Calu3 (cell line): ENCODE measurements at regions not wholly inside any gene's neighbourhood (a gene's known extent, or its start where the extent isn't known, plus 50 kb on each side); places are given as distances from the start of the nearest gene placed in this dataset.
"Not testable (repeated sequence)": the region's sequence is repeated elsewhere in the genome, so short reads cannot be mapped to it uniquely, and the experiment has no call there.

Experiments
- BruUV-seq: library from RNA; stranded (reverse); fragments of 400-500 nt; replicated peaks from 2 replicates; lab custom pipeline; 2021; lab: Mats Ljungman, UMichigan
- CTCF ChIA-PET: fragments of 300-600 bp; sonication (Branson Sonifier 250); formaldehyde crosslinking; loops from one replicate; lab custom pipeline; 2022; ENCODE audit warnings: antibody characterized with exemption; lab: Charles Lee
- DNase-seq: peaks from one replicate; pipeline ENCODE4 v3.0.0; 2022
- H3K27ac Mint-ChIP-seq: one replicate; pipeline ENCODE4 v1.8.0; 2022; ENCODE audit warnings: mixed read lengths; ENCODE audit not compliant: unreplicated experiment
- H3K27me3 Mint-ChIP-seq: one replicate; pipeline ENCODE4 v1.8.0; 2022; ENCODE audit warnings: mixed read lengths; ENCODE audit not compliant: unreplicated experiment
- H3K36me3 Mint-ChIP-seq: one replicate; pipeline ENCODE4 v1.8.0; 2022; ENCODE audit warnings: mild to moderate bottlenecking, moderate library complexity, mixed read lengths; ENCODE audit not compliant: insufficient read depth, unreplicated experiment
- H3K4me1 Mint-ChIP-seq: one replicate; pipeline ENCODE4 v1.8.0; 2022; ENCODE audit warnings: mild to moderate bottlenecking, low read depth, mixed read lengths; ENCODE audit not compliant: unreplicated experiment
- H3K4me3 Mint-ChIP-seq: one replicate; pipeline ENCODE4 v1.8.0; 2022; ENCODE audit warnings: mild to moderate bottlenecking, low read depth, moderate library complexity, mixed read lengths; ENCODE audit not compliant: unreplicated experiment
- H3K9me3 Mint-ChIP-seq: one replicate; pipeline ENCODE4 v1.8.0; 2022; ENCODE audit warnings: low read depth, mixed read lengths; ENCODE audit not compliant: unreplicated experiment
- intact Hi-C: fragments of 100-400 bp; cut with micrococcal nuclease; formaldehyde crosslinking; loops from one replicate; pipeline ENCODE4 v1.10.0; 2022; ENCODE audit not compliant: unreplicated experiment
- TF ChIP-seq, protein P1 (sequence below): fragments of 200-600 bp; IDR thresholded peaks from one replicate; pipeline ENCODE4 v1.8.0; 2022; ENCODE audit warnings: antibody characterized with exemption; ENCODE audit not compliant: unreplicated experiment

DNA sequence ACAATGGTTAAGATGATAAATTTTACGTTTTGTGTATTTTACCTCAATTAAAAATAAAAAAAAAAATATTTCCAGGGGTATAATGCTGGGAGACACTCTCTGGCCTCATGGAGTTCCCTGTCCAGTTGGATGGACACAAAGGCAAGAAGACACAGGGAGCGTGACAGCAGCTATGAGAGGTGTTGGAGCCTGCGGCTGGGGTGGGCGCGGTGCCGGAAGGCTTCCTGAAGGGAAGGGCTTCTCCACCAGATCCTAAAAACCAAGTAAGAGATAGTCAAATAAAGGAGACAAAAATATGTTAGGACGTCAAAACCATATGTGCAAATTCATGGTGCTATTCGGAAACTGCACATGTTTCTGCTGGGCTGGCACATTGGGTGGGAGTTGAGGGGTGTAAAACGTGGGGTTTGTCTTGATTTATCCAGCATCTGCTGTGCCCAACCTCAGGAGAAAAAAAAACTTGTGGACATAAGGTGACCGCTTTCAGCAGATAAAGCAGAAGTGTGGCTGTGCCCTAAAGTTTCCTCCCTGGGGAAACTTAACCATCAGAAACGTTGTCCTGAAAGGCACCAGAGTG lies 467.6 kb downstream of the RNF144A start:
- Mint-ChIP-seq H3K9me3 (no peaks in the 10 kb centered on the region), H3K36me3 (no peaks in the 10 kb centered on the region), H3K4me1 (no peaks in the 10 kb centered on the region), H3K27ac (no peak overlapping the region), H3K27me3 (peaks cover 16% of the 10 kb centered on the region), H3K4me3 (no peak overlapping the region)
- no TSS peak for BruUV-seq
- DNase-seq = no peak
- CTCF ChIA-PET = no interaction called here
- intact Hi-C loops = no loop called here
- TF ChIP-seq, protein P1, sequence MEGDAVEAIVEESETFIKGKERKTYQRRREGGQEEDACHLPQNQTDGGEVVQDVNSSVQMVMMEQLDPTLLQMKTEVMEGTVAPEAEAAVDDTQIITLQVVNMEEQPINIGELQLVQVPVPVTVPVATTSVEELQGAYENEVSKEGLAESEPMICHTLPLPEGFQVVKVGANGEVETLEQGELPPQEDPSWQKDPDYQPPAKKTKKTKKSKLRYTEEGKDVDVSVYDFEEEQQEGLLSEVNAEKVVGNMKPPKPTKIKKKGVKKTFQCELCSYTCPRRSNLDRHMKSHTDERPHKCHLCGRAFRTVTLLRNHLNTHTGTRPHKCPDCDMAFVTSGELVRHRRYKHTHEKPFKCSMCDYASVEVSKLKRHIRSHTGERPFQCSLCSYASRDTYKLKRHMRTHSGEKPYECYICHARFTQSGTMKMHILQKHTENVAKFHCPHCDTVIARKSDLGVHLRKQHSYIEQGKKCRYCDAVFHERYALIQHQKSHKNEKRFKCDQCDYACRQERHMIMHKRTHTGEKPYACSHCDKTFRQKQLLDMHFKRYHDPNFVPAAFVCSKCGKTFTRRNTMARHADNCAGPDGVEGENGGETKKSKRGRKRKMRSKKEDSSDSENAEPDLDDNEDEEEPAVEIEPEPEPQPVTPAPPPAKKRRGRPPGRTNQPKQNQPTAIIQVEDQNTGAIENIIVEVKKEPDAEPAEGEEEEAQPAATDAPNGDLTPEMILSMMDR = no peak

- DNase-seq, BruUV-seq, H3K27ac Mint-ChIP-seq, H3K4me1 Mint-ChIP-seq, H3K9me3 Mint-ChIP-seq, H3K36me3 Mint-ChIP-seq, H3K4me3 Mint-ChIP-seq, intact Hi-C loops, H3K27me3 Mint-ChIP-seq, CTCF ChIA-PET: not testable (repeated sequence)
Observed at GRCh38 chr2:7390311-7390710, 473.1 kb downstream of the RNF144A start.

- H3K27me3 Mint-ChIP-seq = no peaks in the 10 kb centered on the region
- no peak for DNase-seq
- no peak overlapping the region for H3K4me3 Mint-ChIP-seq
- intact Hi-C loops = no loop called here
- no peaks in the 10 kb centered on the region for H3K36me3 Mint-ChIP-seq
- no TSS peak for BruUV-seq
- TF ChIP-seq, protein P1 = no peak
- no peaks in the 10 kb centered on the region for H3K4me1 Mint-ChIP-seq
- H3K27ac Mint-ChIP-seq = no peak overlapping the region
- CTCF ChIA-PET = interaction anchor here (0.6 kb wide), 1 partner anchor 1395 kb away, joined by 3 read pairs; no protein-coding TSS in a partner anchor
- no peaks in the 10 kb centered on the region for H3K9me3 Mint-ChIP-seq
Observed at GRCh38 chr2:7392076-7392787, 475.0 kb downstream of the RNF144A start.

GRCh38 chr2:7394195-7394594 lies 477.0 kb downstream of the RNF144A start:
- no peaks in the 10 kb centered on the region for H3K9me3 Mint-ChIP-seq
- no peak overlapping the region for H3K27ac Mint-ChIP-seq
- TF ChIP-seq, protein P1 = no peak
- intact Hi-C loops = no loop called here
- BruUV-seq = no TSS peak
- no peaks in the 10 kb centered on the region for H3K4me1 Mint-ChIP-seq
- no peak for DNase-seq
- no peak overlapping the region for H3K4me3 Mint-ChIP-seq
- CTCF ChIA-PET = interaction anchor here (0.7 kb wide), 1 partner anchor 1151 kb away, joined by 3 read pairs; no protein-coding TSS in a partner anchor
- no peaks in the 10 kb centered on the region for H3K27me3 Mint-ChIP-seq
- no peaks in the 10 kb centered on the region for H3K36me3 Mint-ChIP-seq
